ENCODE measurements at regions not wholly inside any gene's neighbourhood (a gene's known extent, or its start where the extent isn't known, plus 50 kb on each side); places are given as distances from the start of the nearest gene placed in this dataset.

DNA sequence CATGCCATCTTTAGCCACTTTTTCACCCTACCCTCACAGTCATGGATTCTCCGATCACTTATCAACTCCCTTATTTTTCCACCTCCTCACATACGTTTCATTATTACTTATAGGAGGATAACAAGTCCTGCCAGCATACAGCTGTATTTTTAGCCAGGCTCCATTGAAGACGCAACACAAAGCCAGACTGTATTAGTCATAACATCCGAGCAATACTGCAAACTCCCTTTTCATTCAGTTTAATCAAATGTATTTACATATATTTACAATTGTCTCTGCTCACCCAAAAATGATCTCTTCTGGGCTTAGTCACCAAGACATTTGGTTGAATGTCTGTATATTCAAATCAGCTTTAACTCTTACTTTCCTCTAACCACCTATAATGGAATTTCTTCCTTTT, 126.4 kb upstream of the PRLR start:
- Mint-ChIP-seq H3K4me3 (no peak overlapping the region), H3K4me1 (no peaks in the 10 kb centered on the region), H3K27me3 (no peaks in the 10 kb centered on the region), H3K9me3 (peaks cover 11% of the 10 kb centered on the region), H3K36me3 (ENCODE audit: low read depth) (no peaks in the 10 kb centered on the region), H3K27ac (no peak overlapping the region)
- no peak for ATAC-seq (ENCODE audit: low read depth)
- POLR2A ChIA-PET, result no interaction called here
- intact Hi-C loops (cut with micrococcal nuclease), result no loop called here
- DNase-seq, result no peak
- CTCF ChIA-PET, result no interaction called here
- no peak for TF ChIP-seq CTCF (IDR thresholded peaks at IDR 0.05)

- Mint-ChIP-seq H3K4me3 (no peak overlapping the region), H3K4me1 (no peaks in the 10 kb centered on the region), H3K36me3 (ENCODE audit: low read depth) (no peaks in the 10 kb centered on the region), H3K27me3 (no peaks in the 10 kb centered on the region), H3K27ac (no peak overlapping the region), H3K9me3 (peaks cover 20% of the 10 kb centered on the region)
- POLR2A ChIA-PET, result interaction anchor here (0.7 kb wide), 1 partner anchor 106 kb away, joined by 5 read pairs; no protein-coding TSS in a partner anchor
- DNase-seq (no peak), ATAC-seq (ENCODE audit: low read depth) (no peak)
- CTCF ChIA-PET, result no interaction called here
- intact Hi-C loops (cut with micrococcal nuclease), result no loop called here
- TF ChIP-seq CTCF (IDR thresholded peaks at IDR 0.05), result no peak
Measured at GRCh38 chr5:35354751-35355150, 124.5 kb upstream of the PRLR start.

DNA sequence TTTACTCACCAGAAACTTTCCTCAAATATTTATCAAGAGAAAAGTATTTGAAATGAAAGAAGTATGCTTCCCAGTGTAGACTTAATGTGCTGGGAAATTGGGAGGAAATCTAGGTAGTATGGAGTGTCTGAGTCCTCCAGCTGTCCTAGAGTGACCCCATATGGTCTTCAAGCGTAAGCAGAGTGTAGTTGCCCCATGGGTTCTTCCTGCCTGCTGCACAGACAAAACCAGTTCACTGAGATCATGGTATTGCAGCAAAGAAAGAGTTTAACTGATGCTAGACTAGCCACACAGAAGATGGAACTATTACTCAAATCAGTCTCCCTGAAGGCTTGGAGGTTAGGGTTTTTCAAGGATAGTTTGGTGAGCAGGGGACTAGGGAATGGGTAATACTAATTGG, 114.9 kb upstream of the PRLR start:
- ATAC-seq (ENCODE audit: low read depth) (no peak), DNase-seq (no peak)
- H3K4me1 Mint-ChIP-seq, result no peaks in the 10 kb centered on the region
- no peak overlapping the region for H3K27ac Mint-ChIP-seq
- H3K4me3 Mint-ChIP-seq, result no peak overlapping the region
- ChIA-PET CTCF (no interaction called here), POLR2A (no interaction called here)
- TF ChIP-seq CTCF (IDR thresholded peaks at IDR 0.05), result no peak
- no peaks in the 10 kb centered on the region for H3K36me3 Mint-ChIP-seq (ENCODE audit: low read depth)
- intact Hi-C loops (cut with micrococcal nuclease), result loop anchor here (1.0 kb wide), 1 partner anchor 256 kb away; no protein-coding TSS in a partner anchor
- H3K27me3 Mint-ChIP-seq, result no peaks in the 10 kb centered on the region
- H3K9me3 Mint-ChIP-seq, result peaks cover 3% of the 10 kb centered on the region

DNA sequence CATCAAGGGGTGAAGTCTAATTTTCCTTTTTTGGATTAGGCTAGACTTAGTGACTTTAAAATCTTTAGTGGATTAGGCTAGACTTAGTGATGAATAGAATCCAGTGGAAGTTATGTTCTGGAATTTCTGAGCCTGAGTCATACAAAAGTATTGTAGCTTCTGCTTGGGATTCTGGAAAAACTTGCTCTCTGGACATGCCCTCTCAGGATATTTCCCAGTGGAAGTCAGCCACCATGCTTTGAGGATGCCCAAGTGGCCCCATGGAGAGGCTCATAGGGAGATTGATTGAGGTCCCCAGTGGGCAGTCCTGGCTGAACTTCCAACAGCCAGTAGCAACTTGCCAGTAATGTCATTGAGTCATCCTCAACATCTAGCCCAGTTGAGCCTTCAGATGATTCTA, 112.4 kb upstream of the PRLR start:
- DNase-seq (no peak), ATAC-seq (ENCODE audit: low read depth) (no peak)
- no peak for TF ChIP-seq CTCF (IDR thresholded peaks at IDR 0.05)
- no peaks in the 10 kb centered on the region for H3K4me1 Mint-ChIP-seq
- ChIA-PET POLR2A (no interaction called here), CTCF (no interaction called here)
- no peak overlapping the region for H3K27ac Mint-ChIP-seq
- peaks cover 6% of the 10 kb centered on the region for H3K9me3 Mint-ChIP-seq
- H3K36me3 Mint-ChIP-seq (ENCODE audit: low read depth), result no peaks in the 10 kb centered on the region
- no peaks in the 10 kb centered on the region for H3K27me3 Mint-ChIP-seq
- intact Hi-C loops (cut with micrococcal nuclease), result no loop called here
- H3K4me3 Mint-ChIP-seq, result no peak overlapping the region

GRCh38 chr5:35341189-35341588, 110.9 kb upstream of the PRLR start:
- H3K4me1 Mint-ChIP-seq, result no peaks in the 10 kb centered on the region
- ChIA-PET CTCF (no interaction called here), POLR2A (no interaction called here)
- peaks cover 4% of the 10 kb centered on the region for H3K9me3 Mint-ChIP-seq
- no peak for TF ChIP-seq CTCF (IDR thresholded peaks at IDR 0.05)
- H3K27me3 Mint-ChIP-seq, result no peaks in the 10 kb centered on the region
- DNase-seq, result no peak
- H3K4me3 Mint-ChIP-seq, result no peak overlapping the region
- no peak overlapping the region for H3K27ac Mint-ChIP-seq
- no peak for ATAC-seq (ENCODE audit: low read depth)
- H3K36me3 Mint-ChIP-seq (ENCODE audit: low read depth), result no peaks in the 10 kb centered on the region
- intact Hi-C loops (cut with micrococcal nuclease), result no loop called here

Data from activated B cell treated with CpG ODN at 0.5 μM for 24 hours (primary cell).